HepG2 (cell line): ENCODE measurements at regions not wholly inside any gene's neighbourhood (a gene's known extent, or its start where the extent isn't known, plus 50 kb on each side); places are given as distances from the start of the nearest gene placed in this dataset.

Source experiments
- ATAC-seq: fragments of 200-7000 bp; cut with Tn5 transposase; 3 replicates; pipeline ENCODE4 v1.9.1; 2020; ENCODE audit warnings: mild to moderate bottlenecking, moderate library complexity
- BruUV-seq: library from RNA; stranded (reverse); fragments of 400-500 nt; replicated peaks from 2 replicates; lab custom pipeline; 2021; lab: Mats Ljungman, UMichigan
- CTCF ChIA-PET: fragments of 300-600 bp; formaldehyde crosslinking; extraction: SDS; loops from one replicate; lab custom pipeline; 2021; ENCODE audit warnings: low total read pairs, inconsistent platforms, low intra/inter-chr PET ratio; lab: Yijun Ruan, JAX
- POLR2A ChIA-PET: fragments of 350-600 bp; sonication (Branson Sonifier 250); formaldehyde crosslinking; loops from one replicate; lab custom pipeline; 2020; ENCODE audit warnings: antibody characterized with exemption, inconsistent platforms; lab: Yijun Ruan, JAX
- DNase-seq: peaks from one replicate; pipeline ENCODE4 v3.0.0-alpha.2; 2015; ENCODE audit warnings: low spot score
- FAIRE-seq: peaks from 3 replicates; lab custom pipeline; 2011; peaks lifted over from hg19 to GRCh38; lab: Jason Lieb, UNC
- H2AFZ ChIP-seq: one replicate; pipeline ENCODE4 v1.6.1; 2011; ENCODE audit warnings: low read length, inconsistent platforms
- H3K27ac ChIP-seq: fragments of 300-600 bp; 3 replicates; pipeline ENCODE4 v1.8.0; 2011; ENCODE audit warnings: mixed run types, mild to moderate bottlenecking, mixed read lengths, low read length, inconsistent platforms; ENCODE audit not compliant: insufficient read depth; ENCODE audit errors: extremely low read length
- H3K27me3 ChIP-seq, 2 experiments: fragments of 200-600 bp in 1 of 2; 2 replicates in 1 of 2; 3 replicates in 1 of 2; pipeline versions ENCODE4 v1.6.0 to v1.8.0; 2011; ENCODE audit warnings: low read length in 2 of 2, mild to moderate bottlenecking in 2 of 2, moderate library complexity in 2 of 2, inconsistent platforms in 1 of 2; ENCODE audit not compliant: insufficient read depth in 2 of 2, control insufficient read depth in 1 of 2
- H3K36me3 ChIP-seq, 2 experiments: fragments of 200-600 bp in 1 of 2; replicated peaks in 1 of 2; 2 replicates in 1 of 2; 3 replicates in 1 of 2; pipeline versions ENCODE4 v1.5.1 to v1.8.0; 2011; ENCODE audit warnings: low read length in 2 of 2, inconsistent platforms in 1 of 2; ENCODE audit not compliant: insufficient read depth in 2 of 2, control insufficient read depth in 1 of 2
- H3K4me1 ChIP-seq: 2 replicates; pipeline ENCODE4 v1.5.1; 2012; ENCODE audit warnings: low read length, inconsistent platforms; ENCODE audit not compliant: insufficient read depth
- H3K4me2 ChIP-seq: 2 replicates; pipeline ENCODE4 v1.6.0; 2011; ENCODE audit warnings: low read depth, low read length, inconsistent platforms
- H3K4me3 ChIP-seq, 3 experiments: fragments of 200-600 bp in 1 of 3; sonication (generic), shearing (Covaris generic) in 1 of 3; replicated peaks in 1 of 3; 2 replicates each; pipeline ENCODE4 v1.5.1; 2011 to 2016; ENCODE audit warnings: low read length in 3 of 3, inconsistent platforms in 2 of 3, low read depth in 2 of 3, mild to moderate bottlenecking in 2 of 3, control low read depth in 1 of 3, mixed read lengths in 1 of 3; ENCODE audit not compliant: insufficient read depth in 1 of 3
- H3K79me2 ChIP-seq: one replicate; pipeline ENCODE4 v1.6.1; 2011; ENCODE audit warnings: low read length, inconsistent platforms; ENCODE audit not compliant: insufficient read depth
- H3K9ac ChIP-seq: 2 replicates; pipeline ENCODE4 v1.6.0; 2011; ENCODE audit warnings: mild to moderate bottlenecking, low read depth, low read length, inconsistent platforms; ENCODE audit not compliant: insufficient read depth
- H3K9me3 ChIP-seq: 2 replicates; pipeline ENCODE4 v1.5.1; 2012; ENCODE audit warnings: mild to moderate bottlenecking, low read length
- H4K20me1 ChIP-seq: 2 replicates; pipeline ENCODE4 v1.6.0; 2011; ENCODE audit warnings: inconsistent platforms, mild to moderate bottlenecking, low read length, moderate library complexity; ENCODE audit not compliant: insufficient read depth
- ATF7 ChIP-seq, 2 experiments: fragments of 450-650 bp in 1 of 2; sonication (generic) in 1 of 2; formaldehyde crosslinking in 1 of 2; IDR thresholded peaks; 2 replicates each; pipeline versions ENCODE4 v1.4.0 to v1.6.1; 2016 to 2020; ENCODE audit warnings: antibody characterized with exemption in 1 of 2, mild to moderate bottlenecking in 1 of 2, missing genetic modification reagents in 1 of 2
- CEBPB ChIP-seq: IDR thresholded peaks from 2 replicates; pipeline ENCODE4 v1.6.1; 2011; ENCODE audit warnings: low read depth, low read length, improper control_type of control experiment, borderline replicate concordance
- E2F1 ChIP-seq: sonication (generic); formaldehyde crosslinking; IDR thresholded peaks from 2 replicates; pipeline ENCODE4 v1.5.0; 2020; ENCODE audit warnings: missing genetic modification reagents
- HIVEP1 ChIP-seq: sonication (generic); formaldehyde crosslinking; IDR thresholded peaks from 2 replicates; pipeline ENCODE4 v1.4.0; 2020; ENCODE audit warnings: mild to moderate bottlenecking, missing genetic modification reagents
- KLF16 ChIP-seq, 2 experiments: sonication (generic) in 1 of 2; formaldehyde crosslinking in 1 of 2; IDR thresholded peaks; 2 replicates each; pipeline versions ENCODE4 v1.6.1 to v1.8.0; 2016 to 2023; ENCODE audit warnings: missing genetic modification reagents in 2 of 2, missing compliant biosample characterization in 1 of 2
- RBAK ChIP-seq: sonication (generic); formaldehyde crosslinking; IDR thresholded peaks from 2 replicates; pipeline ENCODE4 v1.5.1; 2020; ENCODE audit warnings: mild to moderate bottlenecking, missing genetic modification reagents
- SUZ12 ChIP-seq: fragments of 150-350 bp; IDR thresholded peaks from 2 replicates; pipeline ENCODE4 v1.6.1; 2014; ENCODE audit warnings: low read depth, low read length
- ZC3H4 ChIP-seq: sonication (generic); formaldehyde crosslinking; IDR thresholded peaks from 2 replicates; pipeline ENCODE4 v1.4.0; 2020; ENCODE audit warnings: missing genetic modification reagents, borderline replicate concordance
- ZNF367 ChIP-seq: sonication (generic); formaldehyde crosslinking; IDR thresholded peaks from 2 replicates; pipeline ENCODE4 v1.4.0; 2020; ENCODE audit warnings: missing genetic modification reagents, borderline replicate concordance
- ZNF737 ChIP-seq: sonication (generic); formaldehyde crosslinking; IDR thresholded peaks from 2 replicates; pipeline ENCODE4 v1.5.0; 2020; ENCODE audit warnings: missing genetic modification reagents, mild to moderate bottlenecking, borderline replicate concordance
- WGBS: methylation state at CpG from one replicate; pipeline ENCODE4 v1.1.6; 2017; ENCODE audit warnings: low lambda C conversion rate; 5-methylcytosine and 5-hydroxymethylcytosine counted together
- in situ Hi-C: cut with HindIII; loops from 2 replicates; pipeline ENCODE4 v1.10.0; 2017; ENCODE audit warnings: low pct_unique_long_range_greater_than_20kb; ENCODE audit not compliant: extremely low pct_ligation_motif_present
- intact Hi-C: fragments of 100-400 bp; cut with micrococcal nuclease; formaldehyde crosslinking; loops from one replicate; pipeline ENCODE4 v1.10.0; 2022; ENCODE audit not compliant: unreplicated experiment

DNA sequence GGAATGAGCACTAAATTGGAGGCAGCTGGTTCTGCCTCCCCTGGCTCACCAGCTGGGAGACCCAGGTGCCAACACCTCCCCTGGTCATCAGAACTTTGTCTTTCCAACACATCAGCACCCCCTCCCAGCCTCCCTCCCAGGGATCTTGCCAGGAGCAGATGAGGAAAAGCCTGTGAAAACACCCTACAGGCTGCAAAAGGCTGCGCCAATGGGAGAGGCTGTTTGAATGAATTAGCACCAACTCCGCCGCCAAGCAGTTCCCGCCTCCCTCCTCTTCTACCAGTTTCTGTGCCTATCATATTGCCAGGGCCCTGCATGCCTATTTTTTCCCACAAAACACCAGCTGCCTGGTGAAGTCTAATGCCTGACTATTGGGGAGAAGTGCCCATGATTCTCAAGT lies 137.0 kb downstream of the AIPL1 start:
- in situ Hi-C loops (no loop called here), intact Hi-C loops (no loop called here)
- no peak for ATAC-seq
- FAIRE-seq = no peak
- no peaks in the 10 kb centered on the region for H3K36me3 ChIP-seq
- no peak overlapping the region for H3K4me2 ChIP-seq
- no peaks in the 10 kb centered on the region; a peak in 1 of 5 replicates for H3K27me3 ChIP-seq
- no peaks in the 10 kb centered on the region for H3K9me3 ChIP-seq
- no peak overlapping the region for H3K4me3 ChIP-seq
- BruUV-seq = no TSS peak
- 11% methylated on average over 4 of the region's 4 CpGs for WGBS
- H3K4me1 ChIP-seq = no peaks in the 10 kb centered on the region
- 0 out of 2 replicates have a peak, but pooled peaks cover 2% of the 10 kb centered on the region for H4K20me1 ChIP-seq
- H3K79me2 ChIP-seq = no peaks in the 10 kb centered on the region
- TF ChIP-seq ZC3H4 = no peak
- no peak for TF ChIP-seq E2F1
- TF ChIP-seq SUZ12 = no peak
- no peak for TF ChIP-seq HIVEP1 (CRISPR knock-in tag)
- TF ChIP-seq ZNF737 (CRISPR knock-in tag) = no peak
- TF ChIP-seq RBAK (CRISPR knock-in tag) = no peak
- no peak for TF ChIP-seq ZNF367 (CRISPR knock-in tag)
- no peak overlapping the region for H2AFZ ChIP-seq
- DNase-seq = no peak
- CTCF ChIA-PET = no interaction called here
- POLR2A ChIA-PET = no interaction called here
- no peak overlapping the region for H3K9ac ChIP-seq
- no peak overlapping the region for H3K27ac ChIP-seq

DNA sequence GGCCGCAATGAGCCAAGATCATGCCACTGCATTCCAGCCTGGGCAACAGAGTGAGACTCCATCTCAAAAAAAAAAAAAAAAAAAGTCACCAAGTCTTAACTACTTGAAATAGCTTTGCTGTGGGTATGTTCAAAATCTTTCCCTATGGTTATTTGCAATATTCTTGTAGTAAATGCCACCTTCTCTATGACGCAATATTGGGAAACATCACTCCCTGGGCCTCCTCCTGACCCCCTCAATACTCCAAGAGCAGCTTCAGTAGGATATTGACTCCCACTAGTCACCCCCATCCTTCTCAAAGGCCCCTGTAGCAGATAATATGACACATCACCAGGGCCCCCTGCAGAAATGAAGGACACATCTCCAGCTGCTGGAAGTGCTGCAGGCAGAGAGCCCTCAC lies 137.8 kb downstream of the AIPL1 start:
- no peaks in the 10 kb centered on the region for H3K79me2 ChIP-seq
- DNase-seq (no peak), FAIRE-seq (no peak), ATAC-seq (no peak)
- no peak overlapping the region for H3K9ac ChIP-seq
- no peak overlapping the region for H3K27ac ChIP-seq
- H3K27me3 ChIP-seq = no peaks in the 10 kb centered on the region; a peak in 1 of 5 replicates
- CTCF ChIA-PET = no interaction called here
- 0% methylated on average over 1 of the region's 2 CpGs for WGBS
- H3K9me3 ChIP-seq = no peaks in the 10 kb centered on the region
- no TSS peak for BruUV-seq
- no peak overlapping the region for H2AFZ ChIP-seq
- in situ Hi-C loops (no loop called here), intact Hi-C loops (no loop called here)
- H3K4me1 ChIP-seq = no peaks in the 10 kb centered on the region
- POLR2A ChIA-PET = no interaction called here
- H3K4me2 ChIP-seq = no peak overlapping the region
- H3K36me3 ChIP-seq = no peaks in the 10 kb centered on the region
- TF ChIP-seq ATF7 (IDR thresholded peaks at IDR 0.05) (peak; percentile 64), ATF7 (CRISPR knock-in tag; IDR thresholded peaks at IDR 0.05) (no peak), KLF16 (CRISPR knock-in tag; IDR thresholded peaks at IDR 0.05) (no peak), CEBPB (peak; percentile 57)
- 0 out of 2 replicates have a peak, but pooled peaks cover 2% of the 10 kb centered on the region for H4K20me1 ChIP-seq
- no peak overlapping the region for H3K4me3 ChIP-seq
